ENCODE measurements at regions not wholly inside any gene's neighbourhood (a gene's known extent, or its start where the extent isn't known, plus 50 kb on each side); places are given as distances from the start of the nearest gene placed in this dataset.

- 78% methylated on average over 1 of the region's 1 CpG for WGBS (ENCODE audit: insufficient coverage, low coverage, low lambda C conversion rate, missing lambda C conversion rate)
- Histone ChIP-seq H3K4me3 (no peak overlapping the region), H3K4me1 (no peaks in the 10 kb centered on the region), H3K36me3 (no peaks in the 10 kb centered on the region), H3K27me3 (no peaks in the 10 kb centered on the region), H3K9me3 (no peaks in the 10 kb centered on the region), H3K27ac (no peak overlapping the region)
- intact Hi-C loops (cut with DNase I) = no loop called here
- TF ChIP-seq POLR2A (IDR thresholded peaks at IDR 0.05) = no peak
- TF ChIP-seq, protein P1, sequence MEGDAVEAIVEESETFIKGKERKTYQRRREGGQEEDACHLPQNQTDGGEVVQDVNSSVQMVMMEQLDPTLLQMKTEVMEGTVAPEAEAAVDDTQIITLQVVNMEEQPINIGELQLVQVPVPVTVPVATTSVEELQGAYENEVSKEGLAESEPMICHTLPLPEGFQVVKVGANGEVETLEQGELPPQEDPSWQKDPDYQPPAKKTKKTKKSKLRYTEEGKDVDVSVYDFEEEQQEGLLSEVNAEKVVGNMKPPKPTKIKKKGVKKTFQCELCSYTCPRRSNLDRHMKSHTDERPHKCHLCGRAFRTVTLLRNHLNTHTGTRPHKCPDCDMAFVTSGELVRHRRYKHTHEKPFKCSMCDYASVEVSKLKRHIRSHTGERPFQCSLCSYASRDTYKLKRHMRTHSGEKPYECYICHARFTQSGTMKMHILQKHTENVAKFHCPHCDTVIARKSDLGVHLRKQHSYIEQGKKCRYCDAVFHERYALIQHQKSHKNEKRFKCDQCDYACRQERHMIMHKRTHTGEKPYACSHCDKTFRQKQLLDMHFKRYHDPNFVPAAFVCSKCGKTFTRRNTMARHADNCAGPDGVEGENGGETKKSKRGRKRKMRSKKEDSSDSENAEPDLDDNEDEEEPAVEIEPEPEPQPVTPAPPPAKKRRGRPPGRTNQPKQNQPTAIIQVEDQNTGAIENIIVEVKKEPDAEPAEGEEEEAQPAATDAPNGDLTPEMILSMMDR (IDR thresholded peaks at IDR 0.05) = no peak
- no peak for DNase-seq
- no peak for ATAC-seq
Measured at GRCh38 chr4:123904882-123905281, 508.3 kb downstream of the SPRY1 start.

- no peaks in the 10 kb centered on the region for H3K36me3 ChIP-seq
- H3K9me3 ChIP-seq = no peaks in the 10 kb centered on the region
- H3K27ac ChIP-seq = no peak overlapping the region
- intact Hi-C loops (cut with DNase I) = no loop called here
- H3K27me3 ChIP-seq = no peaks in the 10 kb centered on the region
- no peak overlapping the region for H3K4me3 ChIP-seq
- no peak for TF ChIP-seq POLR2A (IDR thresholded peaks at IDR 0.05)
- no peak for ATAC-seq
- no peaks in the 10 kb centered on the region for H3K4me1 ChIP-seq
- DNase-seq = no peak
Measured at GRCh38 chr4:123913598-123913997, 517.0 kb downstream of the SPRY1 start.

- no peak overlapping the region for H3K27ac ChIP-seq
- H3K9me3 ChIP-seq = no peaks in the 10 kb centered on the region
- no peaks in the 10 kb centered on the region for H3K36me3 ChIP-seq
- H3K4me1 ChIP-seq = no peaks in the 10 kb centered on the region
- intact Hi-C loops (cut with DNase I) = no loop called here
- WGBS (ENCODE audit: insufficient coverage, low coverage, low lambda C conversion rate, missing lambda C conversion rate) = 42% methylated on average over 2 of the region's 2 CpGs
- H3K4me3 ChIP-seq = no peak overlapping the region
- no peaks in the 10 kb centered on the region for H3K27me3 ChIP-seq
- DNase-seq = no peak
- no peak for TF ChIP-seq POLR2A (IDR thresholded peaks at IDR 0.05)
- TF ChIP-seq, protein P1 (IDR thresholded peaks at IDR 0.05) = no peak
- no peak for ATAC-seq
Measured at GRCh38 chr4:123916821-123917220, 520.2 kb downstream of the SPRY1 start.

DNA sequence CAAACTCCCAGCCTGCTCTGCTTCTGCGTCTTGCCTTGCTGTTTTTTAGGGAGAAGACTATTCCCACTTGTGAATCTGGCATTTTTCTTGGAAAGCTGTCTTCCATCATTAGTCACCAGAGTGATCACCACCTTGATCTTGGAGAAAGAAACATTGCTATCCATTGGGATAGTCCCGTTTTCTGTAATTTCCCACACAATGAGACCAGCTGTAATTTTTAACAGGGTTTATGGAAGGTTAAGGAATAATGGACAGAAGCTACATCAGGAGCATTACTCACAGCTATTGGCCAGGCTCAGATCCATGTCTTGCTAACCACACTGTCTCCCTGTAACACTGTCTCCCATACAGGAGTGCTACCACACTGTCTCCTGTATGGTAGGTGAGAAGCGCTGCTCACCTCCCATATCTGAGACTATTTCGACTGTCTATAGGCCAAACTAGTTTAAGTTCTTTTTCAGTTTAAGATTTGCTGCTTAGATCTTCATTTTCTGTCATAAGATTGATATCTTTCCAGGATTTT lies 523.0 kb downstream of the SPRY1 start:
- 61% methylated on average over 4 of the region's 4 CpGs for WGBS (ENCODE audit: insufficient coverage, low coverage, low lambda C conversion rate, missing lambda C conversion rate)
- no peak for TF ChIP-seq POLR2A (IDR thresholded peaks at IDR 0.05)
- TF ChIP-seq, protein P1 (IDR thresholded peaks at IDR 0.05) = no peak
- H3K27me3 ChIP-seq = no peaks in the 10 kb centered on the region

GRCh38 chr4:123921339-123921738 lies 524.7 kb downstream of the SPRY1 start:
- Histone ChIP-seq H3K4me3 (no peak overlapping the region), H3K36me3 (no peaks in the 10 kb centered on the region), H3K27me3 (no peaks in the 10 kb centered on the region), H3K9me3 (no peaks in the 10 kb centered on the region), H3K4me1 (no peaks in the 10 kb centered on the region), H3K27ac (no peak overlapping the region)
- DNase-seq (no peak), ATAC-seq (no peak)
- 53% methylated on average over 5 of the region's 5 CpGs for WGBS (ENCODE audit: insufficient coverage, low coverage, low lambda C conversion rate, missing lambda C conversion rate)
- intact Hi-C loops (cut with DNase I) = no loop called here
- TF ChIP-seq POLR2A (IDR thresholded peaks at IDR 0.05) = no peak
- TF ChIP-seq, protein P1 (IDR thresholded peaks at IDR 0.05) = no peak

More for the DNA sequence above, 523.0 kb downstream of the SPRY1 start:
- intact Hi-C loops (cut with DNase I) = no loop called here
- H3K27ac ChIP-seq = no peak overlapping the region
- ATAC-seq (no peak), DNase-seq (no peak)
- no peak overlapping the region for H3K4me3 ChIP-seq
- no peaks in the 10 kb centered on the region for H3K4me1 ChIP-seq
- H3K9me3 ChIP-seq = no peaks in the 10 kb centered on the region
- H3K36me3 ChIP-seq = no peaks in the 10 kb centered on the region
